Tibial nerve (tissue), 4 donors: ENCODE measurements at regions not wholly inside any gene's neighbourhood (a gene's known extent, or its start where the extent isn't known, plus 50 kb on each side); places are given as distances from the start of the nearest gene placed in this dataset.

Experiments used
- DNase-seq, 2 donors: peaks; one replicate each; pipeline ENCODE4 v3.0.0-alpha.2; 2019; ENCODE audit warnings: low spot score in 2 of 2
- H3K27ac ChIP-seq, 4 donors: fragments of 200-600 bp; sonication (generic) in 3 of 4; one replicate each; pipeline ENCODE4 v1.5.1; 2017 to 2019; ENCODE audit warnings: mild to moderate bottlenecking in 1 of 4
- H3K27me3 ChIP-seq, 2 donors: fragments of 200-600 bp; sonication (generic) in 1 of 2; one replicate each; pipeline versions ENCODE4 v1.5.1 to v1.6.0; 2017 to 2019
- H3K36me3 ChIP-seq, 3 donors: fragments of 200-600 bp; sonication (generic); one replicate each; pipeline ENCODE4 v1.5.1; 2018 to 2019
- H3K4me1 ChIP-seq, 4 donors: fragments of 200-600 bp; sonication (generic) in 3 of 4; one replicate each; pipeline ENCODE4 v1.5.1; 2017 to 2019
- H3K4me3 ChIP-seq, 4 donors: fragments of 200-600 bp; sonication (generic) in 3 of 4; one replicate each; pipeline ENCODE4 v1.5.1; 2017 to 2019; ENCODE audit warnings: mild to moderate bottlenecking in 1 of 4, moderate library complexity in 1 of 4
- H3K9me3 ChIP-seq, 4 donors: fragments of 200-600 bp; sonication (generic) in 3 of 4; one replicate each; pipeline ENCODE4 v1.5.1; 2017 to 2019
- CTCF ChIP-seq, 5 experiments: fragments of 200-600 bp in 3 of 5; fragments of 450-650 bp in 2 of 5; sonication (generic) in 3 of 5; IDR thresholded peaks; one replicate each; pipeline ENCODE4 v1.5.1; 2016 to 2019; ENCODE audit warnings: antibody characterized with exemption in 5 of 5, mild to moderate bottlenecking in 3 of 5, moderate library complexity in 2 of 5
- EP300 ChIP-seq, 2 donors: sonication (generic); formaldehyde crosslinking; IDR thresholded peaks; one replicate each; pipeline ENCODE4 v1.6.1; 2017; ENCODE audit warnings: antibody characterized with exemption in 2 of 2, mild to moderate bottlenecking in 1 of 2
- POLR2A ChIP-seq, 2 donors: fragments of 450-650 bp; IDR thresholded peaks; one replicate each; pipeline ENCODE4 v1.6.1; 2017; ENCODE audit warnings: antibody characterized with exemption in 2 of 2, mild to moderate bottlenecking in 2 of 2, moderate library complexity in 2 of 2
- WGBS, 2 donors: methylation state at CpG; one replicate each; pipeline ENCODE4 v1.1.5; 2018; 5-methylcytosine and 5-hydroxymethylcytosine counted together

- Histone ChIP-seq H3K9me3 (no peaks in the 10 kb centered on the region), H3K4me3 (no peak overlapping the region), H3K4me1 (no peaks in the 10 kb centered on the region), H3K27ac (no peak overlapping the region), H3K36me3 (no peaks in the 10 kb centered on the region), H3K27me3 (no peaks in the 10 kb centered on the region)
- 89 to 93% methylated on average over 3 of the region's 3 CpGs for WGBS, 2 donors
- TF ChIP-seq POLR2A (IDR thresholded peaks at IDR 0.05) (no peak), CTCF (IDR thresholded peaks at IDR 0.05) (no peak), EP300 (IDR thresholded peaks at IDR 0.05) (no peak)
- no peak for DNase-seq
Measured at GRCh38 chr2:59933948-59934347, 619.5 kb downstream of the BCL11A start.

DNA sequence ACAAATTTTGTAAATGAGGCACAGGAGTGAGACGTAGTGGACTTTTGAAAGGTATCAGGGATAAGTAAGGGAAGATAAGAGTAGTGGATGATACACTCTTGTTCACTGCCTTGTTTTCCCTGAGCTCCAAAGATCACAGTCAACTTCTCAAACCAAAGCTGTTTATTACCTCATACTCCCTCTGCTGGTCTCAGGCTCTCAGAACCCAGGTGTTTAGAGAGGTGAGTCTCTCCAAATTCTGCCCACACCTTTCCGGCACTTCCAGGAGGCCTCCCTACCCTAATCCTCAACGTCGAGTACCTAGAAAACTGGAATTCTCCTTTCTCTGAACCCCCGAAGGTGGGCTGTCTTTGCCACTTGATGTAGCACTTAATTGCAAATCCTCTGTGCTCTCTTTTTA is 621.1 kb downstream of the BCL11A start:
- Histone ChIP-seq H3K27ac (no peak overlapping the region), H3K9me3 (no peaks in the 10 kb centered on the region), H3K36me3 (no peaks in the 10 kb centered on the region), H3K27me3 (no peaks in the 10 kb centered on the region), H3K4me3 (no peak overlapping the region), H3K4me1 (no peaks in the 10 kb centered on the region)
- no peak for DNase-seq
- WGBS, 2 donors = 81 to 83% methylated on average over 5 of the region's 5 CpGs
- TF ChIP-seq EP300 (IDR thresholded peaks at IDR 0.05) (no peak), POLR2A (IDR thresholded peaks at IDR 0.05) (no peak), CTCF (IDR thresholded peaks at IDR 0.05) (no peak)

DNA sequence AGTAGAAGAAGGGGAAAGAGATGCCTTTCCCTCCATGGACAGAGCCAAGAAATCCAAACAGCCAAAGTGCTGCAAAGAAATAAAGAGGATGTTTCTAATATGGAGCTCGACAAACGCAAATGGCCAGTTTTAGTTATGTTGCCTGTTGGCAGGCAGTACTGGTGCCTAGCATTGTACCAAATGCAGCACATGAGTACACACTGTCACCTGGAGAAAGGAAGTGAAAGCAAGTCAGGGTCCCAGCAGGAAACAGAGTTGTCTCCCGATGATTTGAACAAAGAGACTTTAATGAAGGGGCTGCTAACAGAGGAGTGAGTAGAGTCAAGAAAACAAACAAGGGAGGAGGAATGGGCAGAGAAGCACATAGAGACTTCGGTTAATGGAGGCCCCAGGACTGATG is 623.0 kb downstream of the BCL11A start:
- H3K36me3 ChIP-seq = no peaks in the 10 kb centered on the region
- no peak overlapping the region for H3K4me3 ChIP-seq
- H3K4me1 ChIP-seq = no peaks in the 10 kb centered on the region
- no peak for DNase-seq
- no peaks in the 10 kb centered on the region for H3K9me3 ChIP-seq
- no peaks in the 10 kb centered on the region for H3K27me3 ChIP-seq
- WGBS, 2 donors = 66 to 67% methylated on average over 4 of the region's 4 CpGs
- H3K27ac ChIP-seq = no peak overlapping the region
- TF ChIP-seq CTCF (IDR thresholded peaks at IDR 0.05) (no peak), EP300 (IDR thresholded peaks at IDR 0.05) (no peak), POLR2A (IDR thresholded peaks at IDR 0.05) (no peak)

DNA sequence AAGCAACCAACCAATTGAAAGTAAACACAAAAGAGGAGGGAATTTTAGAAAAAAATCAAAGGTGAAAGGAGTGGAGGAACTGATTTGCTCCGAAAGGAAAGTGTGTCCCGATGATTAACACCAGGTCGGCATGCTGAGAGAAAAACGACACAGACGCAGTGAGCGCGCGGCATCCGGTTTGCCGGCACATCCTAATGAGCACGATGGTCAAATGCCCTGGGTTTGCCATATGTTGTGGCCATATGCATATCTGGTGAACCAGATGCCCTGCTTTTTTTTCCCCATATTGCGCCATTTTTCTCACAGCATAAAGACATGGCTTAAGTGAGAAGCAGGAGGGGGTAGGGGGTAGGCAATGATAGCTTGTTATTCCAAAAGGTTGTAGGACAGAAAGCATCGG is 626.7 kb downstream of the BCL11A start:
- H3K9me3 ChIP-seq = no peaks in the 10 kb centered on the region
- no peak overlapping the region for H3K27ac ChIP-seq
- 83 to 85% methylated on average over 13 of the region's 13 CpGs for WGBS, 2 donors
- no peak for TF ChIP-seq POLR2A (IDR thresholded peaks at IDR 0.05)
- no peak for TF ChIP-seq CTCF (IDR thresholded peaks at IDR 0.05)
- TF ChIP-seq EP300 (IDR thresholded peaks at IDR 0.05) = no peak
- no peaks in the 10 kb centered on the region for H3K36me3 ChIP-seq
- no peak for DNase-seq
- no peak overlapping the region for H3K4me3 ChIP-seq
- H3K27me3 ChIP-seq = no peaks in the 10 kb centered on the region
- H3K4me1 ChIP-seq = no peaks in the 10 kb centered on the region

DNA sequence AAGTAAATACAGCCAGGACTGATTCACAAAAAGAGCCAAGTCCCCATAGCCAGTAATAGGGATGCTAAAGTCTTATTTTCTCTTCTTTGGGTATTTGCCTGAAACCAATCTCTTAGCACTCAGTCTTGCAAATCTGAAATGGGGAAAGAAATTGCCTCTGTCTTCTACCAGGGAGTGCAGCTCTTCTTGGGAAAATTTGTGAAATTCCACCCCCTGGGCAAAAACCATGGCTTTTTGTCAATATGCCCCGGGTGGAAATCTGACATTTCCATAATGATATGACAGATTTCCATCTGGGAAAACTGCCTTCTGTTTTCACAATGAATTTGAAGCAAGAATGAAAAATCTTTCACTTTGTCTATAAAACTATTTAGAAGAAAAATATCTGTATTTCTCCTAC is 628.1 kb downstream of the BCL11A start:
- H3K4me3 ChIP-seq = no peak overlapping the region
- TF ChIP-seq CTCF (IDR thresholded peaks at IDR 0.05) (no peak), EP300 (IDR thresholded peaks at IDR 0.05) (no peak), POLR2A (IDR thresholded peaks at IDR 0.05) (no peak)
- no peak for DNase-seq
- 34 to 50% methylated on average over 1 of the region's 1 CpG for WGBS, 2 donors
- no peaks in the 10 kb centered on the region for H3K36me3 ChIP-seq
- no peaks in the 10 kb centered on the region for H3K4me1 ChIP-seq
- H3K9me3 ChIP-seq = no peaks in the 10 kb centered on the region
- H3K27ac ChIP-seq = no peak overlapping the region
- no peaks in the 10 kb centered on the region for H3K27me3 ChIP-seq
